Keratinocyte (primary cell): ENCODE measurements at regions not wholly inside any gene's neighbourhood (a gene's known extent, or its start where the extent isn't known, plus 50 kb on each side); places are given as distances from the start of the nearest gene placed in this dataset.

Source experiments
- EZH2 ChIP-seq: IDR thresholded peaks from one replicate; pipeline ENCODE4 v1.6.1; 2012; ENCODE audit warnings: inconsistent platforms, mild to moderate bottlenecking, low read length, moderate library complexity
- TF ChIP-seq, protein P1 (sequence below), 3 experiments: IDR thresholded peaks in 1 of 3; conservative IDR thresholded peaks in 1 of 3; optimal IDR thresholded peaks in 1 of 3; 2 replicates in 2 of 3; 3 replicates in 1 of 3; pipeline versions ENCODE3 to v1.5.1; 2011; ENCODE audit warnings: low read length in 3 of 3, mild to moderate bottlenecking in 3 of 3, moderate library complexity in 2 of 3, control low read depth in 1 of 3, inconsistent platforms in 1 of 3; ENCODE audit not compliant: insufficient read depth in 2 of 3; ENCODE audit errors: extremely low read depth in 1 of 3

DNA sequence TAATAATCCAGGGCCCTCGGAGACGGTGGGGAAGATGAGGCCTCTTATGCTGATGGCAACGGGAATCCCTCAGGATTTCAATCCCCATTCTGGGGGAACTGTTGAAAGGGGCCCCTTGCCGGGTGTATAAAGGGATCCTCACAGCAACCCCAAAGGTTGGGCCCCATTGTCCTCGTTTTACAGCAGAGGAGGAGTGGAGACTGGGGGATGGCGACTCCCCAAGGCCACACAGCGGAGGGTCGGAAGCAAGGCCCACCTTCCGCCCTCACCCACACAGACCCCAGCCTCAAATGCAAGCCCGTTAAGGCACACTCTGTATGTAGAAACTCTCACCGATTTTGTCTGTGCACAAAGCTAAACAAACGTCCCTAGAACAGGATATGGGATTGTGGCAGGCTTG is 327.9 kb upstream of the DIO3 start:
- TF ChIP-seq, protein P1, sequence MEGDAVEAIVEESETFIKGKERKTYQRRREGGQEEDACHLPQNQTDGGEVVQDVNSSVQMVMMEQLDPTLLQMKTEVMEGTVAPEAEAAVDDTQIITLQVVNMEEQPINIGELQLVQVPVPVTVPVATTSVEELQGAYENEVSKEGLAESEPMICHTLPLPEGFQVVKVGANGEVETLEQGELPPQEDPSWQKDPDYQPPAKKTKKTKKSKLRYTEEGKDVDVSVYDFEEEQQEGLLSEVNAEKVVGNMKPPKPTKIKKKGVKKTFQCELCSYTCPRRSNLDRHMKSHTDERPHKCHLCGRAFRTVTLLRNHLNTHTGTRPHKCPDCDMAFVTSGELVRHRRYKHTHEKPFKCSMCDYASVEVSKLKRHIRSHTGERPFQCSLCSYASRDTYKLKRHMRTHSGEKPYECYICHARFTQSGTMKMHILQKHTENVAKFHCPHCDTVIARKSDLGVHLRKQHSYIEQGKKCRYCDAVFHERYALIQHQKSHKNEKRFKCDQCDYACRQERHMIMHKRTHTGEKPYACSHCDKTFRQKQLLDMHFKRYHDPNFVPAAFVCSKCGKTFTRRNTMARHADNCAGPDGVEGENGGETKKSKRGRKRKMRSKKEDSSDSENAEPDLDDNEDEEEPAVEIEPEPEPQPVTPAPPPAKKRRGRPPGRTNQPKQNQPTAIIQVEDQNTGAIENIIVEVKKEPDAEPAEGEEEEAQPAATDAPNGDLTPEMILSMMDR (optimal IDR thresholded peaks at IDR 0.05 in 1 of 3, IDR thresholded peaks at IDR 0.05 in 1 of 3, conservative IDR thresholded peaks at IDR 0.05 in 1 of 3; ENCODE audit: extremely low read depth in 1 of 3, insufficient read depth in 2 of 3, low read length in 3 of 3), result no peak
- TF ChIP-seq EZH2, result no peak
